Lower leg skin (tissue), 3 donors: ENCODE measurements at regions not wholly inside any gene's neighbourhood (a gene's known extent, or its start where the extent isn't known, plus 50 kb on each side); places are given as distances from the start of the nearest gene placed in this dataset.

ENCODE experiments used
- POLR2A ChIP-seq, 2 donors: fragments of 450-650 bp; IDR thresholded peaks; one replicate each; pipeline ENCODE4 v1.6.1; 2016 to 2017; ENCODE audit warnings: antibody characterized with exemption in 2 of 2, mild to moderate bottlenecking in 1 of 2, moderate library complexity in 1 of 2
- TF ChIP-seq, protein P1 (sequence below), 3 donors: fragments of 450-650 bp; IDR thresholded peaks; one replicate each; pipeline ENCODE4 v1.5.1; 2016; ENCODE audit warnings: antibody characterized with exemption in 3 of 3, mild to moderate bottlenecking in 3 of 3, moderate library complexity in 2 of 3

DNA sequence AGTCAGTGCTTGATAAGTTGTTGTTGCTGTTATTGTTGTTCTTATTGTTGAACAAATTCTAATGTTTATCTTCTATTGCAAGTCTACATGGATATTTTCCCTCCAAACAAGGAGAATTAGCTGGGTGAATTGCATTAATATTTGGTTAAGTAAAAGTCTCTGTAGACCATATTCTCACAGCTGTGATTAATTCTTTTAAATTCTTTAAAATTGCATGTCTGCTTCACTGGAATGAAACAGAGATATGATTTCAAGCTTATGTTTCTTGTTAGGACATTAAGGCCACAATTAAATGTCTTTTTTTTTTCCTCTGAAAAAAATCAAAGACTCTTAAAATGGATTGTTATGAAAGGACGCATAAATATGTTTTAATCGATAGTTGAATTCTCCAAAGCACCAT, 153.4 kb downstream of the EBLN2 start:
- TF ChIP-seq, protein P1, sequence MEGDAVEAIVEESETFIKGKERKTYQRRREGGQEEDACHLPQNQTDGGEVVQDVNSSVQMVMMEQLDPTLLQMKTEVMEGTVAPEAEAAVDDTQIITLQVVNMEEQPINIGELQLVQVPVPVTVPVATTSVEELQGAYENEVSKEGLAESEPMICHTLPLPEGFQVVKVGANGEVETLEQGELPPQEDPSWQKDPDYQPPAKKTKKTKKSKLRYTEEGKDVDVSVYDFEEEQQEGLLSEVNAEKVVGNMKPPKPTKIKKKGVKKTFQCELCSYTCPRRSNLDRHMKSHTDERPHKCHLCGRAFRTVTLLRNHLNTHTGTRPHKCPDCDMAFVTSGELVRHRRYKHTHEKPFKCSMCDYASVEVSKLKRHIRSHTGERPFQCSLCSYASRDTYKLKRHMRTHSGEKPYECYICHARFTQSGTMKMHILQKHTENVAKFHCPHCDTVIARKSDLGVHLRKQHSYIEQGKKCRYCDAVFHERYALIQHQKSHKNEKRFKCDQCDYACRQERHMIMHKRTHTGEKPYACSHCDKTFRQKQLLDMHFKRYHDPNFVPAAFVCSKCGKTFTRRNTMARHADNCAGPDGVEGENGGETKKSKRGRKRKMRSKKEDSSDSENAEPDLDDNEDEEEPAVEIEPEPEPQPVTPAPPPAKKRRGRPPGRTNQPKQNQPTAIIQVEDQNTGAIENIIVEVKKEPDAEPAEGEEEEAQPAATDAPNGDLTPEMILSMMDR (IDR thresholded peaks at IDR 0.05): no peak
- TF ChIP-seq POLR2A (IDR thresholded peaks at IDR 0.05): no peak
